ENCODE measurements at regions not wholly inside any gene's neighbourhood (a gene's known extent, or its start where the extent isn't known, plus 50 kb on each side); places are given as distances from the start of the nearest gene placed in this dataset.

DNA sequence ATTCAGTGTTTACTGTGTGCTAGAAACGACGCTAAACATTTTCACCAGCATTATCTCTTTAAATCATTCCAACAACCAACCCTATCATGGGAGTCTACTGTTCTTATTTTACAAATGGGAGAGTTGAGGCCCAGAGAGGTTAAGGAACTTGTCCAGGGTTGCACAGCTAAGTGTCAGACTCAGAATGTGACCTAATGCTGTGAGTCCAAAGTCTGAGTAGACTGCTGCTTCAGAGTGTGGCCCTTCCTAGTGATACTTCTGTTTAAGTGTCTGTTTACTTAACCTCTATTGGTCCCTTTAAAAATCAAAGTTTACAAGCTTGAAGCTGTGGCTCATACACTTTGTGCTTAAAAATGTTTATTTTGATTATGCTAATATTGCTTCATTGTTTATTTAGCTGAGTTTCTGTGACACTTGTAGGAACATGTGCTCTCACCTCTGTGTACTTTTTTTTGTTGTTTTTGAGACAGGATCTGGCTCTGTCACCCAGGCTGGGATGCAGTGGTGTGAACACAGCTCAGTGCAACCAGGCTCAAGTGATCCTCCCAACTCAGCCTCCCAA, 84.4 kb upstream of the SYPL1 start:
- no peak overlapping the region for H3K4me3 Mint-ChIP-seq
- H3K27me3 Mint-ChIP-seq, result peaks cover 36% of the 10 kb centered on the region
- ATAC-seq (replicated peaks), result no peak
- no peaks in the 10 kb centered on the region for H3K9me3 Mint-ChIP-seq
- H3K27ac Mint-ChIP-seq, result no peak overlapping the region
- H3K4me1 Mint-ChIP-seq, result no peaks in the 10 kb centered on the region
- H3K36me3 Mint-ChIP-seq (ENCODE audit: low read depth), result no peaks in the 10 kb centered on the region

DNA sequence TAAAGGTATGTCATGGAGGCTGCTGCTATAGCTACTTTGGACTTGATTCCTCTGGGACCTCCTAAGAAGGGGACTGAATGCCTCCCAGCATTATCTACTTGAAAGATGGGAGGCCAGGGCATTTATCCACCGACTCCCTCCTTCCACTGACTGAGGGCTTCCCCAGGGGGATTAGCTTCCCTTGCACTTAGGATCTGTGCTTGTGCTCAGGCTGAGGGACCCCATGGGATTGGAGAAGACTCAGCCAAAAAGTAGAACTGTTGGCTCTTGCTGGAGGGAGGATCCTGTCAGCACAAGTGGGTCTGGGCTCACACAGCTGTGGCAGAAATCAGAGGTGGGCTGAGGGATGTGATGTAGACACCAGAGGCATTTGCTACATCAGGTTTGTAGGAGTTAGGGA, 81.5 kb upstream of the SYPL1 start:
- H3K27ac Mint-ChIP-seq, result no peak overlapping the region
- no peak for ATAC-seq (replicated peaks)
- no peak overlapping the region for H3K4me3 Mint-ChIP-seq
- no peaks in the 10 kb centered on the region for H3K4me1 Mint-ChIP-seq
- no peaks in the 10 kb centered on the region for H3K36me3 Mint-ChIP-seq (ENCODE audit: low read depth)
- H3K9me3 Mint-ChIP-seq, result no peaks in the 10 kb centered on the region
- H3K27me3 Mint-ChIP-seq, result peaks cover 42% of the 10 kb centered on the region

DNA sequence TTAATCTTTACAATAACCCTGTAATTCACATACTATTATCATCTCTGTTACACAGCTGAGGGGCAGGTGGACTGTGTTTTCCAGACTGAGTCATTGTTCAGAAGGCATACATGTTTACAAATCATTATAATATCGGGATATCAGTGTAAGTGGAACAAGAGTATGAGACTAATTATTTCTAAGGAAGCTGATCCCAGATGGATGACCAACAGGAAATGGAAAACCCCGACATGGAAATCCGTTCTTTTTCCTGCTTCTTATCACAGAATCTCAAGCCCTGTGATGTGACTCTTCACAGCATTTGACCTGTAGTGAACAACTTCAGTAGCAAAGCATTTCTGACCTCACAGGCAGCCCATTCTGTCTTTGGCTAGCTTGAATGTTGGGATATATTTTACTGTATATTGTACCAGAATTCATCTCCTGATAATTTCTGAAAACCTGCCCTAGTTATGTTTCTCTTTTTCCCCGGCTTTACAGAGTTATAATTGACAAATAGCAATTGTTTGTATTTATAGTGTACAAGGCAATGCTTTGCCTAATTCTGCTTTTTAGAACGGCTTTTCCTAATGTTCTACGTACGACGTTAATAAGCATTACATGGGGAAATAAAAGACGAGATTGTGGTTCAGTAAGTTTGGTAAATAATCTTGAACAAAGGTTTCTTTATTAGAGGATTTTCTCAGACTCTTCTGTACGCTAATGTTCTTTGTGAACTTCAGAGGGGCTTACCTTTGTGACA, 78.6 kb upstream of the SYPL1 start:
- H3K27me3 Mint-ChIP-seq, result peaks cover 34% of the 10 kb centered on the region
- H3K9me3 Mint-ChIP-seq, result no peaks in the 10 kb centered on the region
- H3K27ac Mint-ChIP-seq, result no peak overlapping the region
- no peak overlapping the region for H3K4me3 Mint-ChIP-seq
- ATAC-seq (replicated peaks), result no peak
- H3K36me3 Mint-ChIP-seq (ENCODE audit: low read depth), result no peaks in the 10 kb centered on the region
- H3K4me1 Mint-ChIP-seq, result no peaks in the 10 kb centered on the region

DNA sequence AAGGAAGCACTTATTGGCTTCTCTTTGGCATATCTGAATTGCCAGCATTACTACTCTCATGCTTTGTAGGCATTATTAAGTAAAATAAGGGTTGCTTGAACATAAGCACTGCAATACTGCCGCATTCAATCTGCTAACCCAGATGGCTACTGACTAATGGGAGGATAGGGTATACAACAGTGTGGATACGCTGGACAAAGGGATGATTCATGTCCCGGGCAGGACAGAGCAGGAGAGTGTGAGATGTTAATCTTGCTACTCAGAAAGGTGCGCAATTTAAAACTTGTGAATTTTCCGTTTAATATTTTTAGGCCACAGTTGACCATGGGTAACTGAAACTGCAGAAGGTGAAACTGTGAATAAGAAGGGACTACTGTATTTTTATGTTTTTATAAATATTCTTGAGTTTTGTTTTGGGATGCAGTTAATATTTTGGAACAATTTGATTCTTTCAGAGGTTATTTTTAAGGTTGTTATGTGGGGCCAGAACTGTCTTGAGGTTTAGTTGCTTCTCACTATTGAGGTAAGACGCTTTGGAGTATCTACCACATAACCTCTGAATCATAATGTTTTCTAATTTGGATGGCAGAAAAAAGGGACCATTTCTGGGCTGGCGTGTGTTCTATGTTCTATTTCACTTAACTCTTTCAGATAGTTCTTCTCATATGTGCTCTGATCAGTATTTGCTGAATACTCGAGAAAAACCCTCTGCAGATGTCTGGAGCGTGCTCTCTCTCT, 75.7 kb upstream of the SYPL1 start:
- no peaks in the 10 kb centered on the region for H3K36me3 Mint-ChIP-seq (ENCODE audit: low read depth)
- H3K27me3 Mint-ChIP-seq, result peaks cover 18% of the 10 kb centered on the region
- H3K27ac Mint-ChIP-seq, result no peak overlapping the region
- no peaks in the 10 kb centered on the region for H3K9me3 Mint-ChIP-seq
- no peaks in the 10 kb centered on the region for H3K4me1 Mint-ChIP-seq
- no peak for ATAC-seq (replicated peaks)
- H3K4me3 Mint-ChIP-seq, result no peak overlapping the region

DNA sequence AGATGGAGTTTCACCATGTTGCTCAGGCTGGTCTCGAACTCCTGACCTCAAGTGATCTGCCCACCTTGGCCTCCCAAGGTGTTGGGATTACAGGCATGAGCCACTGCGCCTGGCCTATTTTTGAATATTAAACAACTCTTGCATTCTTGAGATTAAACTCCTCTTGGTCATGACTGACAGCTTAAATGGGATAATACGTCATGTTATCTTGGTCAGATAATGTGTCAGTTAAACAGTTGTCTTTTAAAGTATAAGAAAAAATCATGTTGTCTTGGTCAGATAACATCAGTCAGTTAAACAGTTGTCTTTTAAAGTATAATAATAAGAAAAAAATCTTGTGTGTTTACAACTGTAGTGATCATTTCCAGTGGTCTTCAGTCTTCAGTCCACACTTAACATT, 73.6 kb upstream of the SYPL1 start:
- Mint-ChIP-seq H3K36me3 (ENCODE audit: low read depth) (no peaks in the 10 kb centered on the region), H3K27me3 (peaks cover 4% of the 10 kb centered on the region), H3K4me3 (no peak overlapping the region), H3K27ac (no peak overlapping the region), H3K4me1 (no peaks in the 10 kb centered on the region), H3K9me3 (no peaks in the 10 kb centered on the region)
- no peak for ATAC-seq (replicated peaks)

DNA sequence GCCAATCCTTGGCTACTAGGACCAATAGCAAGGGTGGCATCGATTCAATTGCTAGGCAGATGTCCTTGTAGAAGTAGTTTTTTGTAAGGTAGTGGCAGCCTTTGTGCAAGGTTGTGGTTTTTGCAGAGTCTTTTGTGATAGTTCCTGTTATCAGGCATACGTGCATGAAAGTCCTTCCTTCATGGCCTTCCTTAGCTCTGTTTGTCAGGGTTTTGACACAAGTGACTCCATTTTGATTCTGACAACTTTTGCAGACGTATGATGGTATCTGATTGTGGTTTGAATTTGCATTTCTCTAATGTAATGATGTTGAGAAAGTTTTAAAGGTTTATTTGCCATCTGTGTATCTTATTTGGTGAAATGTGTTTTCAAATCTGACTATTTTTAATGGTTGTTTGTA, 71.8 kb upstream of the SYPL1 start:
- no peaks in the 10 kb centered on the region for H3K4me1 Mint-ChIP-seq
- ATAC-seq (replicated peaks), result no peak

DNA sequence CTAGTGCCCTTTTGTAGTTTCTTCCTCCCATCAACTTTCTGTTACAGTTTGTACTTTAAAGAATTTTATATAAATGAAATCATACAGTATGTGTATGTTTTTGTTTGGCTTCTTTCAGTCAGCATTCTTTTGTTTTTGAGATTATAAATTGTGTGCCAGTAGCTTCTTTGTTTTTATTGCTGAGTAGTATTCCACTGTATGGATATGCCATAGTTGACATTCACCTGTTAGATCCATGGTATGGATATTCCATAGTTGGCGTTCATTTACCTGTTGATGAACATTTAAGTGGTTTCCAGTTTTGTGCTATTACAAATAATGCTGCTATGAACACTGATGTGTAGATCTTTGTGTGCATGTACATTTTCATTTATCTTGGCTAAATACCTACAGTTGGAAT, 70.8 kb upstream of the SYPL1 start:
- Mint-ChIP-seq H3K27me3 (no peaks in the 10 kb centered on the region), H3K27ac (no peak overlapping the region), H3K4me1 (no peaks in the 10 kb centered on the region), H3K9me3 (no peaks in the 10 kb centered on the region), H3K36me3 (ENCODE audit: low read depth) (no peaks in the 10 kb centered on the region), H3K4me3 (no peak overlapping the region)
- ATAC-seq (replicated peaks), result no peak

More for the DNA sequence above, 71.8 kb upstream of the SYPL1 start:
- Mint-ChIP-seq H3K27ac (no peak overlapping the region), H3K36me3 (ENCODE audit: low read depth) (no peaks in the 10 kb centered on the region), H3K27me3 (no peaks in the 10 kb centered on the region), H3K4me3 (no peak overlapping the region), H3K9me3 (no peaks in the 10 kb centered on the region)

DNA sequence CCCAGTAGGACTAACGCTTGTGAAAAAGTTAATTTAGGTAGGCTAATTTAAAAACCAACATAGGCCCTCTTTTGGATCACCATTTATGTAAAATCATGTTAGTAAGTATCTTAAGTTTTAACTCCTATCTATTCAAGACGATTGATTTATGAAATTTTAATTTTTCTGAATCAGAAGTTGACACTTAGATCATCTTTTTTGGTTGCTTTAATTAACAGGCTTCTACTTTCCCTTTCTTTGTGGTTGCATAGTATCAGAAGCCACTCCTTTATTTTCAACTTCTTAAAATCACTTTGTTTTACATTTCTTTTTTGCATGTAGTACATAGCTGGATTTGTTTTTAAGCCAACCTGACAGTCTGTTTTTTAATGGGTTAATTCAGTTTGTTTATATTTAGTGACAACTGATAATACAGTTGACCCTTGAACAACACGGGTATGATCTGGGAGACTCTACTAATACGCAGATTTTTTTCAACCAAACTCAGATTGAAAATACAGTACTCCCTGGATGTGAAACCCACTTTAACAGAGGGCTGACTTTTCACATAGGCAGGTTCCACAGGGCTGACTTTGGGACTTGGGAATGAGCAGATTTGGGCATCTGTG, 69.7 kb upstream of the SYPL1 start:
- Mint-ChIP-seq H3K27me3 (no peaks in the 10 kb centered on the region), H3K36me3 (ENCODE audit: low read depth) (no peaks in the 10 kb centered on the region), H3K9me3 (no peaks in the 10 kb centered on the region), H3K4me3 (no peak overlapping the region), H3K4me1 (no peaks in the 10 kb centered on the region), H3K27ac (no peak overlapping the region)
- ATAC-seq (replicated peaks), result no peak

DNA sequence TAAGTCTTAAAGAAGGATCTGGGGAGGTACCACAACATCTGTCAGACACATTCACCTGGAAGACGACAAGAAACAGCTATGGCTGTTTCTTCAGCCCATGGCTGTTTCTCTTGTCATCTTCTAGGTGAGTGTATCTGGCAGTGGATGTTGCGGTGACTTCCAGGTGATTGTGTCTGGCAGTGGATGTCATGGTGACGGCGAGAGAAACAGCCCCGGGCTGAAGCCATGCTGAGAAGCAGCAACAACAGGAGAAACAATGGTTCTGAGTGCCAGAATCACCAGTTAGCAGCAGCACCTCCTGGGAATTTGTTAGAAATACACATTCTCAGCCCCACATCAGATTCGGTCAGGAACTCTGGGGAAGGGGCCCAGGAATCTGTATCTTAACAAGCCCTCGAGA, 68.6 kb upstream of the SYPL1 start:
- no peaks in the 10 kb centered on the region for H3K9me3 Mint-ChIP-seq
- no peak overlapping the region for H3K4me3 Mint-ChIP-seq
- H3K36me3 Mint-ChIP-seq (ENCODE audit: low read depth), result no peaks in the 10 kb centered on the region
- ATAC-seq (replicated peaks), result no peak
- peaks cover 5% of the 10 kb centered on the region for H3K27me3 Mint-ChIP-seq
- no peaks in the 10 kb centered on the region for H3K4me1 Mint-ChIP-seq
- H3K27ac Mint-ChIP-seq, result no peak overlapping the region

DNA sequence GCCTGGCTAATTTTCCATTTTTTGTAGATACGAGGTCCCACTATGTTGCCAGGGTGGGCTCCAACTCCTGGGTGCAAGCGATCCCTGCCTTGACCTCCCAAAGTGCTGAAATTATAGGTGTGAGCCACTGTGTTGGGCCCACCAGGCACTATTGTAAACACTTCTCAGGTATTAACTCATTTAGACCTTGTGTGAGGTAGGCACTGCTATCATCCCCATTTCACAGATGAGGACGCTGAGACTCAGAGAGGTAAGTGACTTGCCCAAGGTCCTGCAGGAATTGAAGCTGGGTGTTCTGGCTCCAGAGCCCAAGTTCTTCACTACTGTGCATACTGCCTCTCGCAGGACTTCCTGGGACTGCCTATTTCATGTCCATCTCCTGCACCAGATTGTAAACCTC, 67.1 kb upstream of the SYPL1 start:
- H3K27ac Mint-ChIP-seq, result peak overlapping the region; percentile 26
- ATAC-seq (replicated peaks), result no peak
- H3K4me3 Mint-ChIP-seq, result no peak overlapping the region
- H3K9me3 Mint-ChIP-seq, result no peaks in the 10 kb centered on the region
- H3K4me1 Mint-ChIP-seq, result no peaks in the 10 kb centered on the region
- no peaks in the 10 kb centered on the region for H3K36me3 Mint-ChIP-seq (ENCODE audit: low read depth)
- H3K27me3 Mint-ChIP-seq, result peaks cover 18% of the 10 kb centered on the region

DNA sequence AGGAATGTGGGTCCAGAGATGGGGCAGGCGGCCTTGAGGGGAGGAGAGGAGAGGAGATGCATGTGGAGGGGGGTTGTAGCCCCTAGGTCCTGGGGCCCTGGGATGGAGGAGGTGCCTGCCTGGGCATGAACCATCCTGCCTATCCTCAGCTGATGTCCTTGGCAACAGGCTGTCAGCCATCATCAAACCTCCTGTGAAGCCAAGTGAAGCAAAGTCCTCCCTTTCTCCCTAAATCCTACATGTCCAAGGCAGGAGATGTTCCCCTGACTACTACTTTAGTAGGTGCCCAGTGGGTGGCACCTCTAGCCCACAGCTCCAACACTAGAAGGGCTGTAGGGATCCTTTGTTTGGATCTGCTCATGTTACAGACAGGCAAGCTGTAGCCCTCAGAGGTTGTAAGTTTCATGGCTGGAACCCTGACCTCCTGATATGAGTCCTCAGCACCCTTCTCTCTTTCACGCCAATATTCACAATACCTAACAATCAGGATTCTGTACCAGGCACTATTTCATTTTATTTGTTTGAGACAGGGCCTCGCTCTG, 66.6 kb upstream of the SYPL1 start:
- no peak overlapping the region for H3K4me3 Mint-ChIP-seq
- H3K9me3 Mint-ChIP-seq, result no peaks in the 10 kb centered on the region
- peaks cover 20% of the 10 kb centered on the region for H3K27me3 Mint-ChIP-seq
- H3K27ac Mint-ChIP-seq, result peak overlapping the region; percentile 15
- H3K4me1 Mint-ChIP-seq, result no peaks in the 10 kb centered on the region
- H3K36me3 Mint-ChIP-seq (ENCODE audit: low read depth), result no peaks in the 10 kb centered on the region
- ATAC-seq (replicated peaks), result no peak

DNA sequence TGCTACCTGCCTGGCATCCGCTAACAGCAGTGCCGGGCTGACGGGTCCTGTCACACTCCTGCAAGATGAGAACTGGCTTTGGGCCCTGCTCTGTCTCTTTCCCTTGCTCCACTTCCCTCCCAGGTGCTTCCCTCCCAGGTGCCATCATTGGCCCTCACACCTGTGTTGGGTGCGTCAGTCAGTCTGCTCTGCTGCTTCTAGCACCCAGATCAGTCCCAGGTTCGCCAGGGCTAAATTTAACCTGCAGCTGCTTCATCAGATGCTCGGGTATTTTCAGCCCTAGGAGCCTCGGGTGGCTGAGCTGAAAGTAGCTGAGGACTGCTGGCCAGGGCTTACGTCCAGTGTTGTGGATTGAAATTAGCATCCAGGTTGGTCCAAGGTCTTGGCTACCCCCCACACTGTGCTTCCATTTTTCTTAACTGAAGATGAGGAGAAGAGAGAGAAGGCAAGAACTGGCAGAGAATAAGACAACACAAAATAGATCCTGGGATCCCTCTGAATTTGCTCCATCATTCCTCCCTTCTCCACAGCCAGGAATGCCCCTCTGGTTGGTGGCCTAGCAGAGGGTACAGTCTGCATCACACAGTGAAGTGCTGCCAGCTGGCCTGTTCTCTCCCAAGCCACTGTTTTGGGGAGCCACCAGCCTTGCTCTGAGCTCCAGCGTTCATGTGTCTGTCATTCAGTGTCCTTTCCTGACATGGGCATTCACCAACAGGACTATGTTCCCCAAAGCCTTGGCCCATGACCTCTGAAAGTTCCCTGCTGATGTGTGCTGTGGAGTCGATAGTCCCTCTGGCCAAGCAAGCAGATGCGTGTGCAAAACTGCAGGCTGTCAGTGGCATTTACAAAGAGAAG, 65.9 kb upstream of the SYPL1 start:
- no peak for ATAC-seq (replicated peaks)
- H3K27me3 Mint-ChIP-seq, result peaks cover 20% of the 10 kb centered on the region
- peak overlapping the region; percentile 15 for H3K27ac Mint-ChIP-seq
- H3K36me3 Mint-ChIP-seq (ENCODE audit: low read depth), result no peaks in the 10 kb centered on the region
- no peaks in the 10 kb centered on the region for H3K4me1 Mint-ChIP-seq
- no peaks in the 10 kb centered on the region for H3K9me3 Mint-ChIP-seq
- H3K4me3 Mint-ChIP-seq, result no peak overlapping the region

DNA sequence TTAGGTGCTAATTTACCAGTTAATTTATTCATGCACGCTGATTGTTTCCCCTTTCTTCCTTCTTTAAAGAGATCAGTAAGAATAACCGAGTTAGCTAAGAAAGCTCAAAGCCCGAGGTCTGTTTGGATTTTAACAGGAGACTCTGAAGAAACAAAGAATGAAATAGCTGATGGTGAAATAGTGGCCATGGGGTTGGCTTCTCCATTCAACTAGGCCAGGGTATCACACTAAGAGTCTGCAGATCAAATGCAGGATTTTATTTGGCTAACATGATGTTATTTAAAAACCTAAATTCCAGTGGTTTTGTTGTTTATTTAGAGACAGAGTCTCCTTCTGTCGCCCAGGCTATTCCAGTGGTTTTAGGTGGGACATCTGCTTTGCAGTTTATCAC, 65.2 kb upstream of the SYPL1 start:
- no peak overlapping the region for H3K4me3 Mint-ChIP-seq
- H3K27ac Mint-ChIP-seq, result no peak overlapping the region
- H3K36me3 Mint-ChIP-seq (ENCODE audit: low read depth), result no peaks in the 10 kb centered on the region
- no peaks in the 10 kb centered on the region for H3K4me1 Mint-ChIP-seq
- H3K9me3 Mint-ChIP-seq, result no peaks in the 10 kb centered on the region
- no peak for ATAC-seq (replicated peaks)
- H3K27me3 Mint-ChIP-seq, result peaks cover 20% of the 10 kb centered on the region
